ENCODE measurements at regions not wholly inside any gene's neighbourhood (a gene's known extent, or its start where the extent isn't known, plus 50 kb on each side); places are given as distances from the start of the nearest gene placed in this dataset.

DNA sequence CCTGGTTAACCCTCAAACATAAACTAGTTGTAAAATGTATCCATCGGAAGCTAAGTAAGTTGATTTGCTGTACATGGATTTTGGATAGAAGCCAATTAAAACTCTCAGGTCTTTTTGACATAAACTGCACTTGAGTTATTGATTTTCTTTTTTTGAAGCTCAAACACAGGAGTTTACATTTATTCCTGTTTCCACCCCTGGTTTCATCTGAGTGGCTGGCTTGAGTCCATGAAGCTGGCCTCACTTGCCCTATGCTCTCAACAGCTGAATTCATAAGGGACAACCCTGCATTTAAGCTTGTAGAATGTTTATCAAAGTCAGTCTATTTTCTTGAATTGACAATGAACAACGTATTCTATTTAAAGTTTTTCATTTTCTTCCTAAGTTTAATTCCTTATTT is 58.1 kb upstream of the PLEKHG1 start:
- Histone ChIP-seq H3K4me3 (ENCODE audit: low read depth in 2 of 2, low read length in 1 of 2) (no peak overlapping the region), H3K9me2 (no peaks in the 10 kb centered on the region), H3K4me1 (ENCODE audit: control insufficient read depth in 1 of 2, insufficient read depth in 2 of 2, low read depth in 1 of 2, low read length in 1 of 2) (no peaks in the 10 kb centered on the region), H3K9ac (no peak overlapping the region), H3K9me3 (no peaks in the 10 kb centered on the region), H3K79me2 (ENCODE audit: insufficient read depth) (no peaks in the 10 kb centered on the region), H3K27ac (ENCODE audit: low read depth in 2 of 2, low read length in 1 of 2) (no peak overlapping the region), H3K27me3 (ENCODE audit: insufficient read depth) (no peaks in the 10 kb centered on the region), H2AFZ (ENCODE audit: low read depth) (no peak overlapping the region), H3K4me2 (no peak overlapping the region), H3F3A (replicated peaks; ENCODE audit: insufficient read depth) (no peaks in the 10 kb centered on the region), H4K20me1 (ENCODE audit: insufficient read depth) (no peaks in the 10 kb centered on the region), H3K36me3 (replicated peaks in 1 of 2; ENCODE audit: control insufficient read depth in 1 of 2, insufficient read depth in 2 of 2, low read length in 1 of 2) (no peaks in the 10 kb centered on the region)
- CTCF ChIA-PET = interaction anchor here (1.7 kb wide), 1 partner anchor 13 kb away, joined by 4 read pairs; no protein-coding TSS in a partner anchor
- TF ChIP-seq RFX5 (IDR thresholded peaks at IDR 0.05; ENCODE audit: low read length) (no peak), YY1 (IDR thresholded peaks at IDR 0.05; ENCODE audit: low read depth) (no peak), TEAD4 (IDR thresholded peaks at IDR 0.05; ENCODE audit: borderline replicate concordance, insufficient read depth) (no peak), NFIC (IDR thresholded peaks at IDR 0.05; ENCODE audit: borderline replicate concordance) (no peak), TAF1 (IDR thresholded peaks at IDR 0.05; ENCODE audit: borderline replicate concordance, low read depth, low read length) (no peak), RXRA (IDR thresholded peaks at IDR 0.05; ENCODE audit: borderline replicate concordance, low read depth) (no peak)
- TF ChIP-seq, protein P1, sequence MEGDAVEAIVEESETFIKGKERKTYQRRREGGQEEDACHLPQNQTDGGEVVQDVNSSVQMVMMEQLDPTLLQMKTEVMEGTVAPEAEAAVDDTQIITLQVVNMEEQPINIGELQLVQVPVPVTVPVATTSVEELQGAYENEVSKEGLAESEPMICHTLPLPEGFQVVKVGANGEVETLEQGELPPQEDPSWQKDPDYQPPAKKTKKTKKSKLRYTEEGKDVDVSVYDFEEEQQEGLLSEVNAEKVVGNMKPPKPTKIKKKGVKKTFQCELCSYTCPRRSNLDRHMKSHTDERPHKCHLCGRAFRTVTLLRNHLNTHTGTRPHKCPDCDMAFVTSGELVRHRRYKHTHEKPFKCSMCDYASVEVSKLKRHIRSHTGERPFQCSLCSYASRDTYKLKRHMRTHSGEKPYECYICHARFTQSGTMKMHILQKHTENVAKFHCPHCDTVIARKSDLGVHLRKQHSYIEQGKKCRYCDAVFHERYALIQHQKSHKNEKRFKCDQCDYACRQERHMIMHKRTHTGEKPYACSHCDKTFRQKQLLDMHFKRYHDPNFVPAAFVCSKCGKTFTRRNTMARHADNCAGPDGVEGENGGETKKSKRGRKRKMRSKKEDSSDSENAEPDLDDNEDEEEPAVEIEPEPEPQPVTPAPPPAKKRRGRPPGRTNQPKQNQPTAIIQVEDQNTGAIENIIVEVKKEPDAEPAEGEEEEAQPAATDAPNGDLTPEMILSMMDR (IDR thresholded peaks at IDR 0.05) = no peak
- no peak for DNase-seq
- POLR2A ChIA-PET = no interaction called here
- 1% methylated on average over 2 of the region's 2 CpGs for WGBS (ENCODE audit: low lambda C conversion rate)

DNA sequence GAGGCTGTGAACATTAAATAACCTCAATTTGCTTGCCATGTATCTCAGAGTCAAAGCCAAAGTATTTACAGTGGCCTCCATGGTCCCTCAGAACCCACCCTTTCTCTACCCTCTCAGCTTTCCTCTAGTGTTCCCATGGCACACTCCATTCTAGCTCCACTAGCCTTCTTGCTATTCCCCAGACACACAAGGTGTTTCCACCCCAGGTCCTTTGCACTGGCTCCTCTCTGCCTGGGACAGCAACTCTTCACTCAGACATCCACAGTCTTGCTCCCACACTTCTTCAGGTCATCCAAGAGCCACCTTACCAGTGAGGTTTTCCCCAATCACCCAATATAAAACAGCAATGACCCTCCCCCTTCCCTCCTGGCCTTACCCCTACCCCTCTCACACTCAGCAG is 56.5 kb upstream of the PLEKHG1 start:
- H2AFZ ChIP-seq (ENCODE audit: low read depth) = no peak overlapping the region
- H3K4me1 ChIP-seq (ENCODE audit: control insufficient read depth in 1 of 2, insufficient read depth in 2 of 2, low read depth in 1 of 2, low read length in 1 of 2) = no peaks in the 10 kb centered on the region
- H3K4me2 ChIP-seq = no peak overlapping the region
- no peak for DNase-seq
- no peaks in the 10 kb centered on the region for H3K36me3 ChIP-seq (replicated peaks in 1 of 2; ENCODE audit: control insufficient read depth in 1 of 2, insufficient read depth in 2 of 2, low read length in 1 of 2)
- H3F3A ChIP-seq (replicated peaks; ENCODE audit: insufficient read depth) = no peaks in the 10 kb centered on the region
- H3K27ac ChIP-seq (ENCODE audit: low read depth in 2 of 2, low read length in 1 of 2) = no peak overlapping the region
- no peaks in the 10 kb centered on the region for H3K9me3 ChIP-seq
- POLR2A ChIA-PET = no interaction called here
- no peak overlapping the region for H3K9ac ChIP-seq
- H3K79me2 ChIP-seq (ENCODE audit: insufficient read depth) = no peaks in the 10 kb centered on the region
- CTCF ChIA-PET = no interaction called here
- no peak for TF ChIP-seq EP300 (IDR thresholded peaks at IDR 0.05; ENCODE audit: borderline replicate concordance in 1 of 2, low read depth in 1 of 2, low read length in 1 of 2)
- TF ChIP-seq NRF1 (IDR thresholded peaks at IDR 0.05; ENCODE audit: low read depth, low read length) = no peak
- TF ChIP-seq YY1 (IDR thresholded peaks at IDR 0.05; ENCODE audit: low read depth) = no peak
- TF ChIP-seq, protein P2, sequence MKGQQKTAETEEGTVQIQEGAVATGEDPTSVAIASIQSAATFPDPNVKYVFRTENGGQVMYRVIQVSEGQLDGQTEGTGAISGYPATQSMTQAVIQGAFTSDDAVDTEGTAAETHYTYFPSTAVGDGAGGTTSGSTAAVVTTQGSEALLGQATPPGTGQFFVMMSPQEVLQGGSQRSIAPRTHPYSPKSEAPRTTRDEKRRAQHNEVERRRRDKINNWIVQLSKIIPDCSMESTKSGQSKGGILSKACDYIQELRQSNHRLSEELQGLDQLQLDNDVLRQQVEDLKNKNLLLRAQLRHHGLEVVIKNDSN (IDR thresholded peaks at IDR 0.05; ENCODE audit: borderline replicate concordance, low read depth) = no peak
- no peak for TF ChIP-seq ELF1 (IDR thresholded peaks at IDR 0.05)
- no peak for TF ChIP-seq RCOR1 (IDR thresholded peaks at IDR 0.05; ENCODE audit: low read length)
- TF ChIP-seq TEAD4 (IDR thresholded peaks at IDR 0.05; ENCODE audit: borderline replicate concordance, insufficient read depth) = no peak
- no peak for TF ChIP-seq RXRA (IDR thresholded peaks at IDR 0.05; ENCODE audit: borderline replicate concordance, low read depth)
- TF ChIP-seq GATA2 (CRISPR knock-in tag; IDR thresholded peaks at IDR 0.05) = no peak
- H3K27me3 ChIP-seq (ENCODE audit: insufficient read depth) = no peaks in the 10 kb centered on the region
- H3K9me2 ChIP-seq = no peaks in the 10 kb centered on the region
- H4K20me1 ChIP-seq (ENCODE audit: insufficient read depth) = no peaks in the 10 kb centered on the region
- no peak overlapping the region for H3K4me3 ChIP-seq (ENCODE audit: low read depth in 2 of 2, low read length in 1 of 2)

All from SK-N-SH (cell line).